Central memory CD8-positive, alpha-beta T cell (primary cell): ENCODE measurements at regions not wholly inside any gene's neighbourhood (a gene's known extent, or its start where the extent isn't known, plus 50 kb on each side); places are given as distances from the start of the nearest gene placed in this dataset.
"Not testable (repeated sequence)": the region's sequence is repeated elsewhere in the genome, so short reads cannot be mapped to it uniquely, and the experiment has no call there.

Experiments used
- ATAC-seq: fragments of 150-1000 bp; cut with Tn5 transposase; replicated peaks from 2 replicates; pipeline ENCODE4 v1.10.0; 2022; ENCODE audit warnings: mild to moderate bottlenecking, moderate FRiP score, moderate number of reproducible peaks; ENCODE audit not compliant: poor library complexity, severe bottlenecking; ENCODE audit errors: extremely low read depth
- DNase-seq, 2 donors: peaks; one replicate each; pipeline ENCODE4 v3.0.0; 2021; ENCODE audit warnings: low spot score in 2 of 2
- H3K27ac Mint-ChIP-seq: one replicate; pipeline ENCODE4 v1.8.0; 2022; ENCODE audit warnings: low read depth, mild to moderate bottlenecking, moderate library complexity, mixed read lengths
- H3K27me3 Mint-ChIP-seq: one replicate; pipeline ENCODE4 v1.8.0; 2022; ENCODE audit warnings: mixed read lengths
- H3K36me3 Mint-ChIP-seq: one replicate; pipeline ENCODE4 v1.8.0; 2022; ENCODE audit warnings: mild to moderate bottlenecking, moderate library complexity, mixed read lengths; ENCODE audit not compliant: insufficient read depth
- H3K4me1 Mint-ChIP-seq: one replicate; pipeline ENCODE4 v1.8.0; 2022; ENCODE audit warnings: mixed read lengths
- H3K4me3 Mint-ChIP-seq: one replicate; pipeline ENCODE4 v1.8.0; 2022; ENCODE audit warnings: mild to moderate bottlenecking, moderate library complexity, mixed read lengths
- H3K9me3 Mint-ChIP-seq: one replicate; pipeline ENCODE4 v1.8.0; 2022; ENCODE audit warnings: mixed read lengths

DNA sequence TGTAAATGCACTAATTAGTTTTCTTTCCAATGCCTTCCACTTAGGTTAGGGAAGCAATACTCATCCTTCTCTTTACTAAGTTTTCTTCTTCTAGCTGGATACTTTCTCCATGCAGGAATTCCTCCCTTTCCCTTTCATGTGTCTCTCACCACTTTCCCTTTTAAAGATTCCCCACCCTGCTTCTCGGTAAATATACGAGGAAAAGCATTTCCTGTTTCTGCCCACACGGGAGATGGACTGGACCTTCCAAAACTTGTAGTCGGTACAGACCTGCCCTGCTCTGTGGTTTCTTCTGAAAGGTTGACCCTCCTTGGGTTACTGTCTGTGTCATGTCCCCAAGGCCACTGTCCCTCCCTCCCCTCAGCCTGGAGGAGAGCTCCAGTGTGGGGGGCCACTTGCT is 58.9 kb upstream of the LYZL2 start:
- DNase-seq (no peak), ATAC-seq (no peak)
- peaks cover 39% of the 10 kb centered on the region for H3K27me3 Mint-ChIP-seq
- H3K9me3 Mint-ChIP-seq = no peaks in the 10 kb centered on the region
- H3K27ac Mint-ChIP-seq = no peak overlapping the region
- H3K4me1 Mint-ChIP-seq = no peaks in the 10 kb centered on the region
- no peak overlapping the region for H3K4me3 Mint-ChIP-seq
- H3K36me3 Mint-ChIP-seq = no peaks in the 10 kb centered on the region

DNA sequence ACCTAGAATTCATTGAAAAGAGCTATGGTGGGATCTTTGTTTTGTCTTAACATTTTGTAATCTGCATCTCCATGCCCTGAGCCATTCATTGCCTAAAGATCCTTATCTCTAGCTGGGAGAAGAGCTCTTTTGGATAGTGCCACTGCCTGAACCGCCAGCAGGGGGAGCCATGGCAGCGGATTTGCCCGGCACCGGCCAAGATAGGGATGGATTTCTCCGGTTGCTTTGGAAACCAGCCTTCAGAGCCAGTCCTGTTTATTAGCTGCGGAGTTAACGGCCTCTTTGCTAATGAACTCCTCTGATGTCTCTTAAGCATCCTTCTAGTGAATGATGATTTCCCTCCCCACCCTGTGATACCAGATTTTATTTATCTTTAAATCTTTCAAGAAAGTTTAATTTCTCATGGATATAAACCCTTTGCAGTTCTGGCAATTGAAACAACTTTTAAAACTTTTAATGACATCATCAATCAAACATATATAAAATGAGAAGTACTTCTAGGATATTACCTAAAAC is 58.2 kb upstream of the LYZL2 start:
- ATAC-seq (peak; percentile 52), DNase-seq (peak; percentile 53 to 69)
- Mint-ChIP-seq H3K4me3 (no peak overlapping the region), H3K36me3 (no peaks in the 10 kb centered on the region), H3K4me1 (no peaks in the 10 kb centered on the region), H3K9me3 (no peaks in the 10 kb centered on the region), H3K27ac (no peak overlapping the region), H3K27me3 (peaks cover 44% of the 10 kb centered on the region)

GRCh38 chr10:30686708-30687107 is 57.2 kb upstream of the LYZL2 start:
- H3K4me1 Mint-ChIP-seq = no peaks in the 10 kb centered on the region
- no peak for DNase-seq
- no peaks in the 10 kb centered on the region for H3K9me3 Mint-ChIP-seq
- no peak overlapping the region for H3K27ac Mint-ChIP-seq
- no peak overlapping the region for H3K4me3 Mint-ChIP-seq
- H3K36me3 Mint-ChIP-seq = no peaks in the 10 kb centered on the region
- ATAC-seq = no peak
- peaks cover 50% of the 10 kb centered on the region for H3K27me3 Mint-ChIP-seq

- Mint-ChIP-seq H3K27ac (no peak overlapping the region), H3K36me3 (no peaks in the 10 kb centered on the region), H3K27me3 (peaks cover 82% of the 10 kb centered on the region), H3K9me3 (no peaks in the 10 kb centered on the region), H3K4me1 (no peaks in the 10 kb centered on the region), H3K4me3 (no peak overlapping the region)
- ATAC-seq = no peak
- no peak for DNase-seq
Observed at GRCh38 chr10:30683496-30683895, 53.9 kb upstream of the LYZL2 start.

- not testable (repeated sequence) for H3K36me3 Mint-ChIP-seq, H3K9me3 Mint-ChIP-seq, H3K4me1 Mint-ChIP-seq, H3K4me3 Mint-ChIP-seq, H3K27ac Mint-ChIP-seq, DNase-seq
- peaks cover 82% of the 10 kb centered on the region for H3K27me3 Mint-ChIP-seq
- peak; percentile 83 for ATAC-seq
Observed at GRCh38 chr10:30682377-30683199, 53.0 kb upstream of the LYZL2 start.

GRCh38 chr10:30680908-30681307 is 51.4 kb upstream of the LYZL2 start:
- Mint-ChIP-seq H3K9me3 (no peaks in the 10 kb centered on the region), H3K27me3 (peaks cover 70% of the 10 kb centered on the region), H3K4me1 (no peaks in the 10 kb centered on the region), H3K36me3 (no peaks in the 10 kb centered on the region), H3K27ac (no peak overlapping the region), H3K4me3 (no peak overlapping the region)
- no peak for ATAC-seq
- DNase-seq = no peak
